NCI-H128 (cell line): ENCODE measurements at regions not wholly inside any gene's neighbourhood (a gene's known extent, or its start where the extent isn't known, plus 50 kb on each side); places are given as distances from the start of the nearest gene placed in this dataset.
"Not testable (repeated sequence)": the region's sequence is repeated elsewhere in the genome, so short reads cannot be mapped to it uniquely, and the experiment has no call there.

Experiments used
- DNase-seq: peaks from one replicate; lab custom pipeline; 2025; ENCODE audit not compliant: unreplicated experiment; lab: John Stamatoyannopoulos, UW

- DNase-seq: no peak
These were observed 170.4 kb downstream of the PTPRC start for GRCh38 chr1:198809247-198809646.

GRCh38 chr1:198811449-198811848, 172.6 kb downstream of the PTPRC start:
- no peak for DNase-seq

GRCh38 chr1:198823626-198824025, 184.8 kb downstream of the PTPRC start:
- no peak for DNase-seq

- DNase-seq: no peak
These were observed 186.4 kb downstream of the PTPRC start for GRCh38 chr1:198825254-198825653.

- no peak for DNase-seq
These were observed 190.5 kb downstream of the PTPRC start for GRCh38 chr1:198829356-198829755.

- no peak for DNase-seq
These were observed 191.1 kb downstream of the PTPRC start for GRCh38 chr1:198829944-198830343.

GRCh38 chr1:198830412-198830811, 191.6 kb downstream of the PTPRC start:
- DNase-seq: no peak

- DNase-seq: no peak
These were observed 195.1 kb downstream of the PTPRC start for GRCh38 chr1:198833706-198834503.

GRCh38 chr1:198837278-198838021, 198.6 kb downstream of the PTPRC start:
- no peak for DNase-seq

GRCh38 chr1:198838022-198838342, 199.1 kb downstream of the PTPRC start:
- no peak for DNase-seq

GRCh38 chr1:198841477-198841876, 202.6 kb downstream of the PTPRC start:
- no peak for DNase-seq

GRCh38 chr1:198842686-198843085, 203.8 kb downstream of the PTPRC start:
- no peak for DNase-seq

- no peak for DNase-seq
These were observed 206.4 kb downstream of the PTPRC start for GRCh38 chr1:198845271-198845670.

- DNase-seq: no peak
These were observed 207.0 kb downstream of the PTPRC start for GRCh38 chr1:198845851-198846250.

- DNase-seq: no peak
These were observed 207.7 kb downstream of the PTPRC start for GRCh38 chr1:198846556-198846955.

GRCh38 chr1:198848206-198848605, 209.4 kb downstream of the PTPRC start:
- no peak for DNase-seq

- no peak for DNase-seq
These were observed 209.8 kb downstream of the PTPRC start for GRCh38 chr1:198848649-198849048.

- DNase-seq: no peak
These were observed 210.3 kb downstream of the PTPRC start for GRCh38 chr1:198849093-198849492.

- DNase-seq: no peak
These were observed 211.4 kb downstream of the PTPRC start for GRCh38 chr1:198850196-198850595.

- not testable (repeated sequence) for DNase-seq
These were observed 212.1 kb downstream of the PTPRC start for GRCh38 chr1:198850966-198851365.

- DNase-seq: no peak
These were observed 217.8 kb downstream of the PTPRC start for GRCh38 chr1:198856601-198857000.

GRCh38 chr1:198858033-198858432, 219.2 kb downstream of the PTPRC start:
- DNase-seq: no peak

GRCh38 chr1:198860371-198860770, 221.5 kb downstream of the PTPRC start:
- no peak for DNase-seq
